ENCODE measurements at regions not wholly inside any gene's neighbourhood (a gene's known extent, or its start where the extent isn't known, plus 50 kb on each side); places are given as distances from the start of the nearest gene placed in this dataset.

- TF ChIP-seq CTCF (IDR thresholded peaks at IDR 0.05): no peak
- TF ChIP-seq POLR2A (IDR thresholded peaks at IDR 0.05): no peak
- TF ChIP-seq EP300 (IDR thresholded peaks at IDR 0.05): no peak
These were observed 253.2 kb downstream of the TFCP2L1 start for GRCh38 chr2:121031568-121032340.
